Stimulated activated naive CD4-positive, alpha-beta T cell treated with Interleukin-2 at 50 U/mL for 16 hours (primary cell): ENCODE measurements at regions not wholly inside any gene's neighbourhood (a gene's known extent, or its start where the extent isn't known, plus 50 kb on each side); places are given as distances from the start of the nearest gene placed in this dataset.
"Not testable (repeated sequence)": the region's sequence is repeated elsewhere in the genome, so short reads cannot be mapped to it uniquely, and the experiment has no call there.

Source experiments
- DNase-seq: peaks from one replicate; lab custom pipeline; 2025; lab: John Stamatoyannopoulos, UW

GRCh38 chr9:78172610-78173009 is 63.3 kb upstream of the CEP78 start:
- DNase-seq, result not testable (repeated sequence)

DNA sequence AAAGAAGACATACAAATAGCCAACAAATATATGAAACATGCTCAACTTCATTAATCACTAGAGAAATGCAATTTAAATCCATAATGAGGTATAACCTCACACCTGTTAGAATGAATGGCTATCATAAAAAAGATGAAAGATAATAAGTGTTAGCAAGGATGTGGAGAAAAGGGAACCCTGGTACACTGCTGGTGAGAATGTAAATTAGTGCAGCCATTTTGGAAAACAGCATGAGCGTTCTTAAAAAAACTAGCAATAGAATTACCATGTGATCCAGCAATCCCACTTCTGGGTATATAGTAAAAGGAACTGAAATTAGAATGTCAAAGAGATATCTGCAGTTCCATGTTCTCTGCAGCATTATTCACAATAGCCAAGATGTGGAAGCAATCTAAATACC is 64.2 kb upstream of the CEP78 start:
- DNase-seq, result no peak

DNA sequence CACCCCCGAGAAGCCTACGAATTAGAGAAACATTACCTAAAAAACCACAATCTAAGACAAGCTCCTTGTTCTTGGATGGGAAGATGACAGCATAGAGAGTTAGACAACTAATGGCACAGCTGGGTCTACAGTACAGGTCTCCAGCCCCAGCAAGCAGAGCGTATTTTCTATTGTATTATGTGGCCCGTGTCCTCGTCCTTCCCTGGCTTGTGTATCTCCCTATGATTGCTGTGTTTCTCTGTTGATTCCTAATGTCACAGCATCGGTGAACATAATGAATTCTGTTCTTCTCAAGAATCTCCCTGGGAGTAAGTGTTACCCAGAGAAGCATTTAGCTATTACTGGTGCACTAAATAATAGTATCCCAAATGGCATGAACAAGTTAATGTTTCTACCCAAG is 66.8 kb upstream of the CEP78 start:
- DNase-seq, result no peak

- no peak for DNase-seq
These were observed 68.5 kb upstream of the CEP78 start for GRCh38 chr9:78167356-78167755.

DNA sequence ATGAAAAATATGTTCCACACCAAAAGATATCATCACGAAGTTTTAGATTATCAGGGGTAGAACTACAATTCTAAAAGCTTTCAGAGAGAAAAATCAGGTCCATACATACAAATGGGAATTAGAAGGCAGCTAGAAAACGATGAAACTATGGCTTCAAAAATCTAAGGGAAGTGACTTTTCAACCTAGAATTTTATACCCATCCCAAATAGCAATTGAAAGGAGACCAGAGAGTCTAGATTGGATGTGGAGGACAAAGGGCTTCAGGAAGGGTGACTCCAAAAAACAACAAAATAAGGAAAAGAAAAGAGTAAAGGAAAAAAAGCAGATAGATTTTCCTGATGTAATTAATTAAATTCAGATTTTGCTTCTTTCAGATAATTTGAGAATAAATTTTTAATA is 72.0 kb upstream of the CEP78 start:
- DNase-seq, result no peak

DNA sequence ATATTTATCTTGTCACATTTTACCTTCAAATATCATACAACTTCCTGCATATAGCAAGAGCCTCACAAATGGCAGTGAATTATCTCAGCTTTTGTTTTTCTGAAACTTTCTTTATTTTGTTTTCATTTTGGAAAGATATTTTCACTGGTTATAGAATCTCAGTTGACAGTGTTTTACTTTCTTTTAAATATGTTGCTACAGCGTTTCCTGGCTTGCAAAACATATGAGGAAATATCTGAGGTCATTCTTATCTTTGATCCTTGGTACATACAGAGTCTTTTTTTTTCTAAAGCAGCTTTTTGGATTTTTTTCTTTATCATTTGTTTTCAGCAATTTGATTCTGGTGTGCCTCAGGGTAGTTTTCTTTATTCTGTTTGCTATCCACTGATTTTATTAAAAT is 77.6 kb upstream of the CEP78 start:
- no peak for DNase-seq

GRCh38 chr9:78150983-78151356 is 84.9 kb upstream of the CEP78 start:
- no peak for DNase-seq

DNA sequence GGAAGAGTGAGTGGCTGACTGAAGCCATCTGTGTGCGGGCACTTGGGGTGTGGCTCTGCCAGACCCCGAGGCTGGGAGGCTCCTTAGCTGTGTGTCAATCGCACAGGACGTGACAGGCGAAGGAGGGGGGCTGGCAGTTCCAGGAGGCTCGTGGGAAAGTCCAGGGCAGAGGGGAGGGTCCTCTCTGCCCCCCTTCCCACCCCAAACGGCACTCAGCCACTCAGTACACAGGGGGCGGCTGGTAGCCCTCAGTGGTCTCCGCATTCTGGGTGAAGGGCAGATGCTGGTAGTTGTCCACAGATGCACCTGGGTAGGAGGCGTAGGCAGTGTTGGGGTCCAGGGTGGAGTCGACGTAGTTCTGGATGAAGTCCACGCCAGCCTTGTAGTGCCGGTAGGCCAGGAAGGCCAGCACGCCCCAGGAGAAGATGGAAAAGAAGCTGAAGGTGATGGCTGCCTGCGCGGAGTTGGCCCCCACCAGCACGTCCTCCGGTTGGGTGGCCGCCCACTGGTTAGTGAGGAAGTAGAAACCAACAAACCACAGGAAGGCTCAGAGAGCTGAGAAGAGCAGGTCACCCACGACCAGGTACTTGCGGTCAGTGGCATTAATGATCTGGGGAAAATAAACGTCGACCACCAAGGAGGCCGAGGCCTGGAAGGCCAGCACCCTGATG is 85.4 kb upstream of the CEP78 start:
- no peak for DNase-seq

GRCh38 chr9:78149702-78150291 is 86.1 kb upstream of the CEP78 start:
- no peak for DNase-seq

- DNase-seq, result no peak
These were observed 89.6 kb upstream of the CEP78 start for GRCh38 chr9:78146241-78146640.

- DNase-seq, result no peak
These were observed 91.1 kb upstream of the CEP78 start for GRCh38 chr9:78144663-78145377.

- DNase-seq, result no peak
These were observed 91.9 kb upstream of the CEP78 start for GRCh38 chr9:78144008-78144381.

GRCh38 chr9:78143281-78144007 is 92.4 kb upstream of the CEP78 start:
- DNase-seq, result no peak

- DNase-seq, result not testable (repeated sequence)
These were observed 93.6 kb upstream of the CEP78 start for GRCh38 chr9:78142264-78142663.

DNA sequence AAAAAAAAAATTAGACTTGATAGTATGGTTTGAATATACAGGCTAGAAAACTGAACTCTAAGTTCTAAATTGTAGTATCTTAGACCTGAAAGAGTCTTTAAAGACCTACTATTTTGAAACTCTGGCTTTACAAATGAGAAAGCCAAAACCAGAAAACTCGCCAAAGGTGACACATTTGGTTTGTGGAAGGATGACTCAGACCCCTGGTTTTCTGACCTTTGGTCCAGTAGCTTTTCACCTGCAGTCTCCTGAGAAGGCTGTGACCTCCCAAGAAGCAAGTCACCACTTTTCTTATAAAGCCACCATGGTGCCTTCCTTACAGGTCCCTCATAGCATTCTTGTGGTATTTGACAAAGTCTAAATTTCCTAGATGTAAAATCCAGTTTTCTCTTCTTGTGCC is 102.1 kb upstream of the CEP78 start:
- no peak for DNase-seq

GRCh38 chr9:78132701-78133058 is 101.1 kb upstream of the GNAQ start:
- DNase-seq, result no peak

DNA sequence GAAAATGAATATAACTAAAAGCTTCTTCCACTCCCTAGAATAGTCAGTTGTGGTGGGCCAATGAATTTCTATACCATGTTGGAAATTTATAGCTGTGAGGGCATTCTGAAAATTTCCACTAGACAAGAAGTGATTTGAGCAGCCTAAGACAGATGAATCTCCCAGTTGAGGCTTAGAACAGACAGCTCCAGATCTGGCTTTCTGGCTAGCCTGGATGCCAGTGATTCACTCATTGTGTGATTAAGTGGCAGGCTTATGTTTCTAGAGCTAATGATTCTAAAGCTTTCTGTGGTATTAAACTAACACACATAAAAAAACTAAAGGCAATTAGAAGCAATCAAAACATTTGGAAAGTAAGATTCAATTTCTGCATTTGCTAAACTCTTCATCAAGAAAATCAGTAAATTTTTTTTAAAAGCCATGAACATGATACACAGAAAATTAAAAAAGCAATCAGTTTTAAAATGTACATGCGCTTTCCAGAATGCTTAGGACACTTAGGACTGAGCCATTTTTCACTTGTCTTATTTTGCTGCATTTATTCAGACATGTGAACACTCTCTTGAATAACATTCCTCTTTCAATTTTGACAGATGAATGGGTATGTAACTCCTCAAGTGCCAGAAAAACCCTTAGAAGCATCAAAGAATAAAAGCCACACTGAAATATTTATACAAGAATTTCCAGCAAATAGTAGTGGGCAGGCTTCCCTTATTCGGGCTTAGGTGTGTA is 100.5 kb upstream of the GNAQ start:
- no peak for DNase-seq

GRCh38 chr9:78130853-78131252 is 99.2 kb upstream of the GNAQ start:
- no peak for DNase-seq

GRCh38 chr9:78130004-78130403 is 98.4 kb upstream of the GNAQ start:
- no peak for DNase-seq

DNA sequence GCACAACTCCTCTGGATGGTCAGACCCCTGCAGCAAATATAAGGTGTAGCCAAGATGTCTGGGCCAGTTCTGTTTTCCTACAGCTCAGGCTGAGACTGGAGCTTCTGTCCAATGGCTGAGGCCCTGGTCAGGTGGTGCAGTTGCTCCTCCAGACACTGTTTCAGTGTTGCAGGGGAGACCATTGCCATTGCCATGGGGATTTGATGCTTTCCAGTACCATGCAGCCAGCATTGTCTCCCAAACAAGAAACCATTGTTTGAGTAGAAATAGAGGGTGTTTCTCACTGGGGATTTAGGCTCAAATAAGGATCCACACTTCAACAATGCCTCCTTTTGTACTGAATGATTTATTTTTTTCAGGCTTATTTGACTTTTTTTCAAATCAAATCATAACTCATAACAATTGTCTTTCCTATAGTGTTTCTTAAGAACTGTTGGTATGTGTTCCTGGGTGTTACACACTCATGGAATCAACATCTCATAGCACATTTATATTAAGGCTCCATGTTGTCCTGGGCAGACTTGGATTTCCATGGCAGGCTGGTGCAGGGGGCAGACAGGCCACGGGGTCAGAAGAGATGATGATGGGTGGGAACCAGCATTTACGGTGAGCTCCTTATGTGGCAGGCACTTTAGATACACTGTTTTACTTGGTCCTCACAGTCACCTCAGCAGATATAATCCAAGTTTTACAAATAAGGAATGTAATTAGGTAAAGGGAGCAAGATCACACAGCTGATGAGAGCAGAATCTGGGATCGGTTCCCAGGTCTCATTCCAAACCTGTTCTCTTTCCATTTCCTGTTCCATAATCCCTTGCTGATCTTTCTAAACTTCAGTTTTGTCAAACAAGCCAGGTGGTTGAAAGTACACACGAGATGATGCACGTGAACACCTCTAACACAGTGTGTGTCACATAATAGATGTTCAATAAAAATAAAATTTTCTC is 95.9 kb upstream of the GNAQ start:
- no peak for DNase-seq

DNA sequence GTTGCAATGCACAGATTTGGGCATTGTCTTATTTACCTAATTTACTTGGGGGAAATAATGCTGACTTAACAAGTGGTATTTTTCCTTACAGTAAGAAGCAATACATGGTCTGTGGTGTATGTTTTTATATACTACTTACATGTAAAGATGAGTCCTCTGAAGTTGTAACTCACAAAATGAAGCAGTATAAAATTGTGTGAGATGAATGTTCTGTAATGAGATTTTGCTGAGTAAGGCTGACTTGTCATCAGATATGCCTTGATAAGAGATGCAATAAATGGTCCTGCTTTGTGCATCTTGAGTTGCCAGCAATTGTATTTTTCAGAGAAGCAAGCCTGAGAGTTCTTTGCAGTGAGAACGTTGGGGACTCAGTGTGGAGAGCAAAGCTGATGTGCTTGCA is 92.2 kb upstream of the GNAQ start:
- no peak for DNase-seq
